Activated T-helper 2 cell treated with anti-CD3 and anti-CD28 coated beads, Interferon-gamma antibody, Interleukin-2, Interleukin-4, amounts not matched to agents 10 μg/mL and 5 μg/mL and 100 μg/mL, durations not matched to agents 14 hours and 24 hours and 36 hours (primary cell): ENCODE measurements at regions not wholly inside any gene's neighbourhood (a gene's known extent, or its start where the extent isn't known, plus 50 kb on each side); places are given as distances from the start of the nearest gene placed in this dataset.

Experiments used
- DNase-seq: peaks from one replicate; pipeline ENCODE4 v3.0.0; 2021; ENCODE audit warnings: low spot score
- H3K27ac Mint-ChIP-seq: one replicate; pipeline ENCODE4 v1.8.0; 2021; ENCODE audit warnings: mixed read lengths
- H3K27me3 Mint-ChIP-seq: one replicate; pipeline ENCODE4 v1.8.0; 2021; ENCODE audit warnings: low read depth, mixed read lengths
- H3K36me3 Mint-ChIP-seq: one replicate; pipeline ENCODE4 v1.8.0; 2021; ENCODE audit warnings: low read depth, mixed read lengths
- H3K4me1 Mint-ChIP-seq: one replicate; pipeline ENCODE4 v1.8.0; 2021; ENCODE audit warnings: low read depth, mixed read lengths
- H3K4me3 Mint-ChIP-seq: one replicate; pipeline ENCODE4 v1.8.0; 2021; ENCODE audit warnings: low read depth, mild to moderate bottlenecking, moderate library complexity, mixed read lengths
- H3K9me3 Mint-ChIP-seq: one replicate; pipeline ENCODE4 v1.8.0; 2021; ENCODE audit warnings: mixed read lengths
- intact Hi-C: fragments of 100-400 bp; cut with micrococcal nuclease; formaldehyde crosslinking; loops from one replicate; pipeline ENCODE4 v1.15.1; 2023

DNA sequence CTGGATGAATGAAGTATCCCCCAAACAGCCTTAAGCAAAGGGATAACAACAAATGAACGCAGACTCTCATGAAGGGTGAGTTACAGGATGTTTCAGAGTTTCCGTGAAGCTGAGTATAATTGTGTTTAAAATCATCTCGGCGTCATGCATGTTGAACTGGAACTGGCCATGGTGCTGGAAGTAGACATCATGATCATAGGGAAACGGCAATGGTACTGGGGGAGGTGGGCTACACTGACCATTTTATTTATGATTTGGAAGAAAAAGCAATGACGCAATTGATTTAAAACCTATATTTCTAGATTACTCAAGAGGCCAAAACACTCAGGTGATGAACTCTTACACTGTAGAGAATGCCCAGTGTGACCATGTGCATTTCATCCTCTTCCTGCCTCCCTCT lies 387.9 kb upstream of the MYT1L start:
- no peaks in the 10 kb centered on the region for H3K36me3 Mint-ChIP-seq
- no peak overlapping the region for H3K4me3 Mint-ChIP-seq
- H3K27me3 Mint-ChIP-seq = no peaks in the 10 kb centered on the region
- intact Hi-C loops = no loop called here
- DNase-seq = no peak
- no peaks in the 10 kb centered on the region for H3K4me1 Mint-ChIP-seq
- no peak overlapping the region for H3K27ac Mint-ChIP-seq
- H3K9me3 Mint-ChIP-seq = no peaks in the 10 kb centered on the region

DNA sequence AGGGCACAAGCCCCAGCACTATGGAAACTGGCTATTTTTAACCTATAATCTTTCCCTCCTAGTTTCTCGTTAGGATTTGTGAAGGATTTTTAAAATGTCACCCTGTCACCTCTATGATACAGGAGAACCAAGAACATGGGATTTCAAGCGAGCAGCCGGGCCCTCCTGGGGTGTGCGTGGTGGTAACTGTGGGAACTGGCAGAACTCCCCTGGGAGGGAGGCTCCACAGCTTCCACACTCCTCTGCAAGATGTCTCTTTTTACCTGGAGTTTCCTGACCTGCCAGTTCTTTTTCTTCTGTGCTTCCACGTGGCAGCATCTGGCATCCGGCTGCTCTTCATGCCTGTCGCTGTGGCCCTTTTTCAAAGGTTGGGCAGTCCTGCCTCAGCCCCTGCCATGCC lies 386.3 kb upstream of the MYT1L start:
- Mint-ChIP-seq H3K9me3 (no peaks in the 10 kb centered on the region), H3K4me1 (no peaks in the 10 kb centered on the region), H3K27ac (no peak overlapping the region), H3K27me3 (no peaks in the 10 kb centered on the region), H3K36me3 (no peaks in the 10 kb centered on the region), H3K4me3 (no peak overlapping the region)
- DNase-seq = no peak
- intact Hi-C loops = no loop called here

DNA sequence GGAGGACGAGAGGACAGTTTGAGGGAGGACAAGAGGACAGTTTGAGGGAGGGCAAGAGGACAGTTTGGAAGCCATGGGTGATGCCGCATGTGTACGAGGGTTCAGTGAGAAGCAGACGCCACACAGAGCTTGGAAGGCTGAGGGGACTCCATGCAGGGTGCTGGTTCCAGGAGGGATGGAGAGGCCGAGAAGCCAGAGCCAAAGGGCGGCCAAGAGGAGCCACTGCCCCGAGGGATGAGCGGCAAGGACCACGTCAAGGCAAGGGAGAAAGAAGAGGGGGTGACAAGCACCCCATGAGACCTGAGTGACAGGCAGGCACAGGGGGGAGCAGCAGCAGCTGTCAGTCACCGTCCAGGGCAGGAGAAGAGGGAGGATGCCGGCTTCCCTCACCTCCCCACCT lies 385.7 kb upstream of the MYT1L start:
- intact Hi-C loops = no loop called here

GRCh38 chr2:2715036-2715818 lies 384.2 kb upstream of the MYT1L start:
- no peaks in the 10 kb centered on the region for H3K4me1 Mint-ChIP-seq
- DNase-seq = no peak
- H3K36me3 Mint-ChIP-seq = no peaks in the 10 kb centered on the region
- H3K27ac Mint-ChIP-seq = no peak overlapping the region
- no peaks in the 10 kb centered on the region for H3K9me3 Mint-ChIP-seq
- H3K27me3 Mint-ChIP-seq = no peaks in the 10 kb centered on the region
- no peak overlapping the region for H3K4me3 Mint-ChIP-seq
- intact Hi-C loops = no loop called here

More for the DNA sequence above, 385.7 kb upstream of the MYT1L start:
- Mint-ChIP-seq H3K4me3 (no peak overlapping the region), H3K9me3 (no peaks in the 10 kb centered on the region), H3K36me3 (no peaks in the 10 kb centered on the region), H3K27me3 (no peaks in the 10 kb centered on the region), H3K27ac (no peak overlapping the region), H3K4me1 (no peaks in the 10 kb centered on the region)
- no peak for DNase-seq

GRCh38 chr2:2714408-2714807 lies 383.3 kb upstream of the MYT1L start:
- no peak for DNase-seq
- H3K36me3 Mint-ChIP-seq = no peaks in the 10 kb centered on the region
- intact Hi-C loops = no loop called here
- H3K9me3 Mint-ChIP-seq = no peaks in the 10 kb centered on the region
- H3K27me3 Mint-ChIP-seq = no peaks in the 10 kb centered on the region
- no peaks in the 10 kb centered on the region for H3K4me1 Mint-ChIP-seq
- no peak overlapping the region for H3K4me3 Mint-ChIP-seq
- no peak overlapping the region for H3K27ac Mint-ChIP-seq

DNA sequence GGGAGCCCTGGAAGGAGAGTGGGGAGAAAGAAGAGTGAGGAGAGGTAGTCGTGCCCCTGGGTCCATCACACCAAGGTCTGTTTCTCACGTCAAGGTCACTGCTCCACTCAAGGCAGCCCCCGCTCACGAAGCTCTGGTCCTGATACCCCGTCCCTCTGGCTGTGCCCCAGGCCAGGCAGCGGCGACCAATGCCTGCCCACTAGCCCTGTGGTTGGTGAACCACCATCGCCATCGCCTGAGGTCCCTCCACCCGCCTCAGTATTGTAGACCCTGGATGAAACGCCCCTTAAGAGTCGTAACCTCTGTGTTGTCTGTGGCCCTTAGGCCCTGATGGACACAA lies 378.3 kb upstream of the MYT1L start:
- Mint-ChIP-seq H3K27ac (no peak overlapping the region), H3K36me3 (no peaks in the 10 kb centered on the region), H3K4me1 (no peaks in the 10 kb centered on the region)

DNA sequence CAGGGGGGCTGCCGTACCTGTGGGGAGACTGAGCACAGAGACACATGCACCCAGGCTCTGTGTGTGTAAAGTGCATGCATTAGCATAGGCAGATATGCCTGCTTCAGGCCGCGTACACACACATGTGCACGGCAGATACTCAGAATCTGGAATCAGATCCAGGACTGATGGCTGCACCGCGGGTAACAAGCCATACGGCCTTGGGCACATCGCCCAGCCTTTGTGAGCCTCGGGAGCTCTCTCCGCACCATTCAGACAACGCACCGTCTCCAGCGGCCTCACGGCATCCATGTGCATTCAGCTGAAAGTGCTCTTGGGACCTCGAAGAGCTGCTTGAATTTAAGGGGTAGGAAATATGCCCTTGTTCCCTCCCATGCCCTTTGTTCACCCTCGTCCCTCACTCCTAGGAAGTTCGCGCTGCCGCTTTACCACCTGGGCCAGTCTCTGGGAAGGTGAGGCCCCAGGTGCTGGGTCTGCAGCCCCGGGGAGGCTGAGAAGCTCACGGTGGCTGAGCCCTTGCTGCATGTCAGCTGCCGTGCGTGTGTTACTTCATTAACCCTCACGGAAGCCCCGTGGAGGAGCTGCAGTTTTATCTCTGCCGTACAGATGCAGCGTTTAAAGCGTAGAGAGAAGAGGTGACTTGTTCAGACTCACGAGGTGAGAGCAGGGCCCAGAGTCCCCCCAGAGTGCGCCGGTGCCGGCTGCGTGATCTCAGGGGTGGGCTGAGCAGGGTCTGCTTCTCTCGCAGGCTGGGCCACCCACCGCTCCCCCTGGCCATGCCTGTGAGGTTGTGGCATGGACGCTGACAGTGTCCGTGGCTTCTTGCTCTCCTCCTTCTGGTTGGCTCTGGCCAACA lies 377.7 kb upstream of the MYT1L start:
- Mint-ChIP-seq H3K27ac (no peak overlapping the region), H3K9me3 (no peaks in the 10 kb centered on the region), H3K4me1 (no peaks in the 10 kb centered on the region), H3K4me3 (no peak overlapping the region), H3K27me3 (no peaks in the 10 kb centered on the region), H3K36me3 (no peaks in the 10 kb centered on the region)
- no peak for DNase-seq
- intact Hi-C loops = no loop called here

More for the DNA sequence above, 378.3 kb upstream of the MYT1L start:
- H3K27me3 Mint-ChIP-seq = no peaks in the 10 kb centered on the region
- DNase-seq = no peak
- H3K4me3 Mint-ChIP-seq = no peak overlapping the region
- H3K9me3 Mint-ChIP-seq = no peaks in the 10 kb centered on the region
- intact Hi-C loops = no loop called here

GRCh38 chr2:2707206-2707991 lies 376.3 kb upstream of the MYT1L start:
- intact Hi-C loops = no loop called here
- no peaks in the 10 kb centered on the region for H3K9me3 Mint-ChIP-seq
- no peak for DNase-seq
- H3K4me1 Mint-ChIP-seq = no peaks in the 10 kb centered on the region
- H3K27ac Mint-ChIP-seq = no peak overlapping the region
- H3K27me3 Mint-ChIP-seq = no peaks in the 10 kb centered on the region
- no peaks in the 10 kb centered on the region for H3K36me3 Mint-ChIP-seq
- no peak overlapping the region for H3K4me3 Mint-ChIP-seq

- intact Hi-C loops = no loop called here
- H3K27ac Mint-ChIP-seq = no peak overlapping the region
- DNase-seq = no peak
- H3K9me3 Mint-ChIP-seq = no peaks in the 10 kb centered on the region
- H3K4me3 Mint-ChIP-seq = no peak overlapping the region
- H3K27me3 Mint-ChIP-seq = no peaks in the 10 kb centered on the region
- no peaks in the 10 kb centered on the region for H3K4me1 Mint-ChIP-seq
- H3K36me3 Mint-ChIP-seq = no peaks in the 10 kb centered on the region
Measured at GRCh38 chr2:2706306-2706705, 375.2 kb upstream of the MYT1L start.

DNA sequence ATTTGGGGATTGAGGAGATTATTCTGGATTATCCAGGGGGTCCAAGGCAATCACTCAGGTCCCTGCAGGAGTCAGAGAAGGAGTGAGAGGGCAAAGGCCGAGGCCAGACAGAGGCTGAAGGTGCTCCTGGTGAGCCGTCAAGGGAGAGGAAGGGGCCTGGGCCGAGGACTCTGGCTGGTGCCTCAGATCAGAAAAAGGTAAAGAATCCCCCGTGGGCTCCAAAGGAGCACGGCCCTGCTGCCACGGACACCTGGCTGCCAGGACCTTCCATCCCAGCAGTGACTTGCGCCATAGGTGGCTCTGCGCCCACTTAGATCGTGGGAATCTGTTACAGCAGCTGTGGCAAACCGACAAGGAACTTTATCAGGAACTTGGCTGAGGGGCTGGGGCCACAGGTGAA lies 374.8 kb upstream of the MYT1L start:
- Mint-ChIP-seq H3K36me3 (no peaks in the 10 kb centered on the region), H3K27me3 (no peaks in the 10 kb centered on the region), H3K4me3 (no peak overlapping the region), H3K9me3 (no peaks in the 10 kb centered on the region), H3K27ac (no peak overlapping the region), H3K4me1 (no peaks in the 10 kb centered on the region)
- intact Hi-C loops = no loop called here
- no peak for DNase-seq

DNA sequence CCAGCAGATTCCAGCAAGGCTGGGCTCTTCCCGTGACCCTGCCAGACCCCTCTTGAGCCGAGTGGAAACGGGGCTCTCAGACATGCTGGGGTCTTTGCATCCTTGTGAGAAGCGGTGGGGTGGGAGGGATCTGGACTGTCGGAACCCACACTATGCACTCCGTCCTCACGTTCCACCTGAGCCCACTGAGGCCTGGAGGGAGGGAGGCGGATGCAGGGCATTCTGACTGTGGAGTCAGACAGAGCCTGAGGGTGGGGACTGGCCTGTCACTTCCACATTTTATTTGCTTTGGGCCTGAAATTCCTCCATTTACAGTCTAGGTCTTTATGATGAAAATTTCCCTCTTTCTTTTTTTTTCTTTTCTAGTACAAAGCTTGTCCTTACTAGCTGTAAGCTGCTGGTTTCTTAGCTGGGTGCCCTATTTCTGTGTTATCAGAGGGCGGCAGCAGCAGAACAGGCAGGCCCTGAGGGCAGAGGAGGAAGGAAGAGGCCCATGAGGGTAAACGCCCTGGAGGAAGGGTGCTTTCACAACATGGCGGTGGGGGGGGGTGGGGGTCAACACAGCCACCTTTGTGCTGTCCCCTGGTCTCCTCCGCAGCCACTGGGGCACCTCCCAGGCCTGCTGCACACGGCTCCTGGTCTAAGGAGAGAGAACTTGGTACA lies 373.5 kb upstream of the MYT1L start:
- Mint-ChIP-seq H3K4me3 (no peak overlapping the region), H3K36me3 (no peaks in the 10 kb centered on the region), H3K27me3 (no peaks in the 10 kb centered on the region), H3K27ac (no peak overlapping the region), H3K4me1 (no peaks in the 10 kb centered on the region), H3K9me3 (no peaks in the 10 kb centered on the region)
- intact Hi-C loops = no loop called here
- DNase-seq = no peak

DNA sequence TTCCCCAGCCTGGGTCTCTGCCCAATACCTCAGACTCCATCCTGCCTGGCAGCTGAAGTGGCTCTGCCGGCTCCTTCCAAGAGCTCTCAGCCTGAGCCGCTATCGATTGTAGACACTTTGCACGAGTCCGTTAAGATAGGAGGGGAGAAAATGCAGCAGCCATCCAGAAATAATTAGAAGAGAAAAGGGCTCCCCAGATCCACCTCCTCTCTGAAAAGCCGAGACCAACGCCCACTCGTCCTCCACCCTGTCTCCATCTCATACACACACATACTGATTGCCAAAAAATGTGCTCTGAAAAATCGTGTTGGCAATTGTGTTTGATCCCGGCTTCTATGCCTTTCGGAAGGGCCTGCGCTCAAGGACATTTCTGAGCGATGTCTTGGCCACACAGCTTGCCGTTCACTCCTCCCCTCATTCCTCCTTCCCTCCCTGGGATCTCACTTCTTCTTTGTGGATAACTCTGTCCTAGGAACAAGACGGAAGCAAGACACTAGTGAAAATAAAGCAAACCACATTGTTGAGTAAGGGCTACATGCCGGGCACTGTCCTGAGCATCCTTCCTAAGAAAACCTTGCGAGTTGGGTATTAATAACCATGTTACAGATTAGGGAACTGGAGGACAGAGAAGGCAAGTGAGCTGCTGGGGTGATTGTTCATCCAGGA lies 372.8 kb upstream of the MYT1L start:
- H3K27me3 Mint-ChIP-seq = no peaks in the 10 kb centered on the region
- no peak overlapping the region for H3K27ac Mint-ChIP-seq
- no peaks in the 10 kb centered on the region for H3K9me3 Mint-ChIP-seq
- intact Hi-C loops = no loop called here
- no peak for DNase-seq
- H3K4me1 Mint-ChIP-seq = no peaks in the 10 kb centered on the region
- no peaks in the 10 kb centered on the region for H3K36me3 Mint-ChIP-seq
- no peak overlapping the region for H3K4me3 Mint-ChIP-seq
